ENCODE measurements at regions not wholly inside any gene's neighbourhood (a gene's known extent, or its start where the extent isn't known, plus 50 kb on each side); places are given as distances from the start of the nearest gene placed in this dataset.
"Not testable (repeated sequence)": the region's sequence is repeated elsewhere in the genome, so short reads cannot be mapped to it uniquely, and the experiment has no call there.

DNA sequence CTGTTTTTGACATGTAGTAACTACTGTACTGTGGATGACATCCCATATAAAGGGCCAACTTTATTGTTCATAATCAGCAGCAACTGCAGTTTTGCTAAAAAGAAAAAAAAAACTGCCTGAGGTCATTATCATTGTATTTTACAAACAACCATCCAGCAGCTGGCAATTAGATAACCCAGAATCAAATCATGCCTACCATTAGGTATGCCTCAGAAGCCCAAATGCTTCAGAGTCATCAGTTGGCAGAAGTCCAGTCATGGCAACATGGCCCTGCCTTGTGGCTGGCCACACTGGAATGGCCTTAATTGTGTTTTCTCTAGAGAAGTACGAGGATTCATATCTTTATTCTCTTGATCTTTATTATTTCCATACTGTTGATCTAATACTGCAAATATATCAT is 462.4 kb upstream of the NRSN1 start:
- TF ChIP-seq EP300 (IDR thresholded peaks at IDR 0.05; ENCODE audit: low read depth) (no peak), POLR2AphosphoS5 (IDR thresholded peaks at IDR 0.05) (no peak), POLR2A (IDR thresholded peaks at IDR 0.05) (no peak)
- TF ChIP-seq, protein P1, sequence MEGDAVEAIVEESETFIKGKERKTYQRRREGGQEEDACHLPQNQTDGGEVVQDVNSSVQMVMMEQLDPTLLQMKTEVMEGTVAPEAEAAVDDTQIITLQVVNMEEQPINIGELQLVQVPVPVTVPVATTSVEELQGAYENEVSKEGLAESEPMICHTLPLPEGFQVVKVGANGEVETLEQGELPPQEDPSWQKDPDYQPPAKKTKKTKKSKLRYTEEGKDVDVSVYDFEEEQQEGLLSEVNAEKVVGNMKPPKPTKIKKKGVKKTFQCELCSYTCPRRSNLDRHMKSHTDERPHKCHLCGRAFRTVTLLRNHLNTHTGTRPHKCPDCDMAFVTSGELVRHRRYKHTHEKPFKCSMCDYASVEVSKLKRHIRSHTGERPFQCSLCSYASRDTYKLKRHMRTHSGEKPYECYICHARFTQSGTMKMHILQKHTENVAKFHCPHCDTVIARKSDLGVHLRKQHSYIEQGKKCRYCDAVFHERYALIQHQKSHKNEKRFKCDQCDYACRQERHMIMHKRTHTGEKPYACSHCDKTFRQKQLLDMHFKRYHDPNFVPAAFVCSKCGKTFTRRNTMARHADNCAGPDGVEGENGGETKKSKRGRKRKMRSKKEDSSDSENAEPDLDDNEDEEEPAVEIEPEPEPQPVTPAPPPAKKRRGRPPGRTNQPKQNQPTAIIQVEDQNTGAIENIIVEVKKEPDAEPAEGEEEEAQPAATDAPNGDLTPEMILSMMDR (IDR thresholded peaks at IDR 0.05) = no peak
- Histone ChIP-seq H3K36me3 (no peaks in the 10 kb centered on the region), H3K27ac (no peak overlapping the region), H3K4me1 (no peaks in the 10 kb centered on the region), H3K9me3 (no peaks in the 10 kb centered on the region), H3K27me3 (no peaks in the 10 kb centered on the region), H3K4me3 (no peak overlapping the region)
- DNase-seq = no peak
- intact Hi-C loops (cut with DNase I; ENCODE audit: low total_unique reads) = no loop called here
- in situ Hi-C loops (cut with MboI; ENCODE audit: low pct_ligation_motif_present in 1 of 4, low pct_unique_long_range_greater_than_20kb in 1 of 4, low sequenced_read_pairs in 3 of 4) = no loop called here
- WGBS, 2 donors (ENCODE audit: low coverage in 1 of 2) = 29 to 48% methylated on average over 1 of the region's 1 CpG

- intact Hi-C loops (cut with DNase I; ENCODE audit: low total_unique reads); H3K27me3 ChIP-seq; H3K4me1 ChIP-seq; DNase-seq; H3K27ac ChIP-seq; in situ Hi-C loops (cut with MboI; ENCODE audit: low pct_ligation_motif_present in 1 of 4, low pct_unique_long_range_greater_than_20kb in 1 of 4, low sequenced_read_pairs in 3 of 4); H3K36me3 ChIP-seq; H3K4me3 ChIP-seq; H3K9me3 ChIP-seq: not testable (repeated sequence)
- WGBS, 2 donors (ENCODE audit: low coverage in 1 of 2) = 59 to 90% methylated on average over 2 to 6 of the region's 6 CpGs
Measured at GRCh38 chr6:23665911-23666310, 460.1 kb upstream of the NRSN1 start.

DNA sequence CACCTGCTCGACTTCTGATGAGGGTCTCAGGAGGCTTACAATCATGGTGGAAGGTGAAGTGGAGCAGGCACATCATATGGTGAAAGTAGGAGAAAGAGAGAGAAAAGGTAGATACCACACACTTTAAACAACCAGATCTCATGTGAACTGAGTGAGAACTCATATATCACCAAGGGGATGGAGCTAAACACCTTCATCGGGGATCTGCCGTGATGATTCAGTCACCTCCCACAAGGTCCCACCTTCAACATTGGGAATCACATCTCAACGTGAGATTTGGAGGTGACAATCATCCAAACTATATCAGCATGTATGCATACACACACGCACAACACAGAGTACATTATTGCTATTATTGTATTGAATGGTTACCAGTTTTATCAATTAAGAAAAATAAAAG is 453.3 kb upstream of the NRSN1 start:
- TF ChIP-seq, protein P1 (IDR thresholded peaks at IDR 0.05) = no peak
- no peak for TF ChIP-seq POLR2A (IDR thresholded peaks at IDR 0.05)
- no peak for TF ChIP-seq EP300 (IDR thresholded peaks at IDR 0.05; ENCODE audit: low read depth)
- no peak for TF ChIP-seq POLR2AphosphoS5 (IDR thresholded peaks at IDR 0.05)
- intact Hi-C loops (cut with DNase I; ENCODE audit: low total_unique reads) = no loop called here
- Histone ChIP-seq H3K27me3 (no peaks in the 10 kb centered on the region), H3K27ac (no peak overlapping the region), H3K4me1 (no peaks in the 10 kb centered on the region), H3K36me3 (no peaks in the 10 kb centered on the region), H3K4me3 (no peak overlapping the region), H3K9me3 (peaks cover 6 to 20% of the 10 kb centered on the region in 2 donors)
- in situ Hi-C loops (cut with MboI; ENCODE audit: low pct_ligation_motif_present in 1 of 4, low pct_unique_long_range_greater_than_20kb in 1 of 4, low sequenced_read_pairs in 3 of 4) = no loop called here
- no peak for DNase-seq
- WGBS, 2 donors (ENCODE audit: low coverage in 1 of 2) = 85 to 90% methylated on average over 5 of the region's 5 CpGs

- no peaks in the 10 kb centered on the region for H3K27me3 ChIP-seq
- intact Hi-C loops (cut with DNase I; ENCODE audit: low total_unique reads) = no loop called here
- H3K9me3 ChIP-seq = peaks cover 1 to 3% of the 10 kb centered on the region in 2 donors
- no peaks in the 10 kb centered on the region for H3K4me1 ChIP-seq
- H3K4me3 ChIP-seq = no peak overlapping the region
- TF ChIP-seq, protein P1 (IDR thresholded peaks at IDR 0.05) = no peak
- no peak for TF ChIP-seq EP300 (IDR thresholded peaks at IDR 0.05; ENCODE audit: low read depth)
- no peak for TF ChIP-seq POLR2A (IDR thresholded peaks at IDR 0.05)
- TF ChIP-seq POLR2AphosphoS5 (IDR thresholded peaks at IDR 0.05) = no peak
- H3K27ac ChIP-seq = no peak overlapping the region
- in situ Hi-C loops (cut with MboI; ENCODE audit: low pct_ligation_motif_present in 1 of 4, low pct_unique_long_range_greater_than_20kb in 1 of 4, low sequenced_read_pairs in 3 of 4) = no loop called here
- 63 to 91% methylated on average over 3 of the region's 3 CpGs for WGBS, 2 donors (ENCODE audit: low coverage in 1 of 2)
- DNase-seq = no peak
- no peaks in the 10 kb centered on the region for H3K36me3 ChIP-seq
Measured at GRCh38 chr6:23678626-23679025, 447.4 kb upstream of the NRSN1 start.

- 44 to 54% methylated on average over 3 of the region's 3 CpGs for WGBS, 2 donors (ENCODE audit: low coverage in 1 of 2)
- Histone ChIP-seq H3K4me1 (no peaks in the 10 kb centered on the region), H3K27ac (no peak overlapping the region), H3K4me3 (no peak overlapping the region), H3K36me3 (no peaks in the 10 kb centered on the region), H3K27me3 (no peaks in the 10 kb centered on the region), H3K9me3 (no peaks in the 10 kb centered on the region)
- no peak for DNase-seq
- TF ChIP-seq POLR2AphosphoS5 (IDR thresholded peaks at IDR 0.05) = no peak
- intact Hi-C loops (cut with DNase I; ENCODE audit: low total_unique reads) (no loop called here), in situ Hi-C loops (cut with MboI; ENCODE audit: low pct_ligation_motif_present in 1 of 4, low pct_unique_long_range_greater_than_20kb in 1 of 4, low sequenced_read_pairs in 3 of 4) (no loop called here)
Measured at GRCh38 chr6:23681743-23682142, 444.3 kb upstream of the NRSN1 start.

Data from transverse colon (tissue), 4 donors.